Spleen (tissue), 7 donors: ENCODE measurements at regions not wholly inside any gene's neighbourhood (a gene's known extent, or its start where the extent isn't known, plus 50 kb on each side); places are given as distances from the start of the nearest gene placed in this dataset.
A peak's percentile ranks its signal among the peaks of the same experiment; 100 is the strongest.

ENCODE experiments used
- CTCF ChIP-seq, 11 experiments: fragments of 200-600 bp in 7 of 11; fragments of 450-650 bp in 4 of 11; sonication (generic) in 4 of 11; IDR thresholded peaks in 8 of 11; conservative IDR thresholded peaks in 3 of 11; 1 replicate in 7 of 11; 2 replicates in 4 of 11; pipeline versions ENCODE4 v1.4.0 to v1.8.0; 2016 to 2021; ENCODE audit warnings: antibody characterized with exemption in 11 of 11, inconsistent platforms in 4 of 11, mild to moderate bottlenecking in 1 of 11
- POLR2A ChIP-seq, 3 donors: fragments of 450-650 bp; IDR thresholded peaks; one replicate each; pipeline ENCODE4 v1.5.1; 2017; ENCODE audit warnings: antibody characterized with exemption in 3 of 3, mild to moderate bottlenecking in 1 of 3
- POLR2AphosphoS5 ChIP-seq, 3 donors: sonication (generic); formaldehyde crosslinking; IDR thresholded peaks; one replicate each; pipeline ENCODE4 v1.5.1; 2017; ENCODE audit warnings: antibody characterized with exemption in 3 of 3
- donor health status: DM: no; HTN: no; CAD: no; lungs with moderate emphysema.
- donor health status: DM: no; HTN: no; CAD: no.
- donor health status: DM: no; HTN: no; CAD: no.

GRCh38 chr15:31488437-31489204, 162.0 kb downstream of the KLF13 start:
- TF ChIP-seq CTCF (IDR thresholded peaks at IDR 0.05 in 8 of 11, conservative IDR thresholded peaks at IDR 0.05 in 3 of 11): peak; percentile 88 to 99 (median 96)
- no peak for TF ChIP-seq POLR2A (IDR thresholded peaks at IDR 0.05)
- TF ChIP-seq POLR2AphosphoS5 (IDR thresholded peaks at IDR 0.05): no peak
